Liver (tissue), 8 donors: ENCODE measurements at regions not wholly inside any gene's neighbourhood (a gene's known extent, or its start where the extent isn't known, plus 50 kb on each side); places are given as distances from the start of the nearest gene placed in this dataset.

Experiments used
- DNase-seq: peaks from one replicate; pipeline ENCODE4 v3.0.0-alpha.2; 2017; ENCODE audit warnings: low spot score
- H3K27ac ChIP-seq, 2 donors: one replicate each; pipeline ENCODE4 v1.7.0; 2013; ENCODE audit warnings: inconsistent platforms in 2 of 2, low read length in 2 of 2, control low read depth in 1 of 2, low read depth in 1 of 2, mild to moderate bottlenecking in 1 of 2
- H3K27me3 ChIP-seq, 4 donors: one replicate each; pipeline versions ENCODE4 v1.6.1 to v1.7.0; 2013; ENCODE audit warnings: low read length in 3 of 4, inconsistent platforms in 1 of 4, mild to moderate bottlenecking in 1 of 4, moderate library complexity in 1 of 4; ENCODE audit not compliant: control insufficient read depth in 4 of 4, insufficient read depth in 4 of 4
- H3K36me3 ChIP-seq, 4 donors: one replicate each; pipeline versions ENCODE4 v1.6.1 to v1.7.0; 2013; ENCODE audit warnings: low read length in 3 of 4, mild to moderate bottlenecking in 3 of 4, low read depth in 1 of 4, moderate library complexity in 1 of 4; ENCODE audit not compliant: control insufficient read depth in 4 of 4, insufficient read depth in 3 of 4
- H3K4me1 ChIP-seq, 4 donors: one replicate each; pipeline versions ENCODE4 v1.6.1 to v1.7.0; 2013; ENCODE audit warnings: low read length in 3 of 4, mild to moderate bottlenecking in 3 of 4, moderate library complexity in 1 of 4; ENCODE audit not compliant: control insufficient read depth in 4 of 4, insufficient read depth in 4 of 4
- H3K4me3 ChIP-seq, 3 donors: one replicate each; pipeline versions ENCODE4 v1.6.1 to v1.7.0; 2013; ENCODE audit warnings: low read length in 3 of 3, control low read depth in 1 of 3, low read depth in 1 of 3, mild to moderate bottlenecking in 1 of 3
- H3K9ac ChIP-seq, 2 donors: one replicate each; pipeline ENCODE4 v1.7.0; 2013; ENCODE audit warnings: low read length in 2 of 2, mild to moderate bottlenecking in 2 of 2, moderate library complexity in 2 of 2, control low read depth in 1 of 2, low read depth in 1 of 2
- H3K9me3 ChIP-seq, 4 donors: one replicate each; pipeline versions ENCODE4 v1.6.1 to v1.7.0; 2013; ENCODE audit warnings: low read length in 3 of 4; ENCODE audit not compliant: control insufficient read depth in 4 of 4
- ATF3 ChIP-seq: IDR thresholded peaks from 2 replicates; pipeline ENCODE4 v1.6.1; 2016; ENCODE audit warnings: antibody characterized with exemption
- CTCF ChIP-seq: fragments of 150-350 bp; IDR thresholded peaks from 2 replicates; pipeline ENCODE4 v1.5.1; 2017; ENCODE audit warnings: improper control_type of control experiment, low read depth, low read length; ENCODE audit not compliant: missing input control
- EGR1 ChIP-seq, 2 donors: IDR thresholded peaks; 2 replicates each; pipeline ENCODE4 v1.6.1; 2016 to 2018; ENCODE audit warnings: antibody characterized with exemption in 2 of 2, low read depth in 2 of 2
- FOXA1 ChIP-seq: IDR thresholded peaks from 2 replicates; pipeline ENCODE4 v1.6.1; 2016; ENCODE audit warnings: antibody characterized with exemption
- FOXA2 ChIP-seq: IDR thresholded peaks from 2 replicates; pipeline ENCODE4 v1.6.1; 2016; ENCODE audit warnings: antibody characterized with exemption
- GABPA ChIP-seq, 2 donors: IDR thresholded peaks in 1 of 2; conservative IDR thresholded peaks in 1 of 2; 2 replicates each; pipeline ENCODE4 v1.6.1; 2016; ENCODE audit warnings: antibody characterized with exemption in 2 of 2, mild to moderate bottlenecking in 1 of 2, moderate library complexity in 1 of 2
- HNF4A ChIP-seq, 2 donors: conservative IDR thresholded peaks; 2 replicates each; pipeline ENCODE4 v1.6.1; 2016; ENCODE audit warnings: antibody characterized with exemption in 2 of 2, mild to moderate bottlenecking in 2 of 2
- HNF4G ChIP-seq: IDR thresholded peaks from 2 replicates; pipeline ENCODE4 v1.6.1; 2016; ENCODE audit warnings: antibody characterized with exemption
- JUND ChIP-seq, 2 donors: IDR thresholded peaks; 2 replicates each; pipeline ENCODE4 v1.6.1; 2016; ENCODE audit warnings: antibody characterized with exemption in 2 of 2
- MAX ChIP-seq: IDR thresholded peaks from 2 replicates; pipeline ENCODE4 v1.6.1; 2016; ENCODE audit warnings: antibody characterized with exemption
- NR2F2 ChIP-seq: IDR thresholded peaks from 2 replicates; pipeline ENCODE4 v1.6.1; 2016; ENCODE audit warnings: antibody characterized with exemption
- RAD21 ChIP-seq, 2 donors: IDR thresholded peaks; 2 replicates each; pipeline ENCODE4 v1.6.1; 2016; ENCODE audit warnings: antibody characterized with exemption in 2 of 2, mild to moderate bottlenecking in 2 of 2
- REST ChIP-seq: IDR thresholded peaks from 2 replicates; pipeline ENCODE4 v1.6.1; 2016; ENCODE audit warnings: antibody characterized with exemption, mild to moderate bottlenecking
- RXRA ChIP-seq, 2 donors: IDR thresholded peaks; 2 replicates each; pipeline ENCODE4 v1.6.1; 2017 to 2018; ENCODE audit warnings: antibody characterized with exemption in 2 of 2, mild to moderate bottlenecking in 1 of 2
- SP1 ChIP-seq: IDR thresholded peaks from 2 replicates; pipeline ENCODE4 v1.6.1; 2018; ENCODE audit warnings: antibody characterized with exemption, mild to moderate bottlenecking
- TAF1 ChIP-seq: conservative IDR thresholded peaks from 2 replicates; pipeline ENCODE4 v1.6.1; 2016; ENCODE audit warnings: antibody characterized with exemption, mild to moderate bottlenecking
- YY1 ChIP-seq: IDR thresholded peaks from 2 replicates; pipeline ENCODE4 v1.6.1; 2016; ENCODE audit warnings: antibody characterized with exemption, mild to moderate bottlenecking
- ZBTB33 ChIP-seq: IDR thresholded peaks from 2 replicates; pipeline ENCODE4 v1.6.1; 2016; ENCODE audit warnings: antibody characterized with exemption
- WGBS: extraction: QIAGEN DNeasy Blood & Tissue Kit; methylation state at CpG from one replicate; pipeline ENCODE4 v1.1.7; 2013; 5-methylcytosine and 5-hydroxymethylcytosine counted together
- donor health status: healthy.
- donor health status: healthy.
- donor health status: healthy.
- donor health status: healthy.
- donor health status: healthy.

- H3K36me3 ChIP-seq, result no peaks in the 10 kb centered on the region
- no peaks in the 10 kb centered on the region for H3K27me3 ChIP-seq
- DNase-seq, result no peak
- H3K4me1 ChIP-seq, result no peaks in the 10 kb centered on the region
- H3K9me3 ChIP-seq, result no peaks in the 10 kb centered on the region
- TF ChIP-seq FOXA2 (no peak), CTCF (no peak), ZBTB33 (no peak), FOXA1 (no peak), EGR1 (IDR thresholded peaks at IDR 0.05; ENCODE audit: low read depth in 2 of 2) (no peak), YY1 (no peak), GABPA (IDR thresholded peaks at IDR 0.05 in 1 of 2, conservative IDR thresholded peaks at IDR 0.05 in 1 of 2) (no peak), RAD21 (IDR thresholded peaks at IDR 0.05) (no peak), SP1 (no peak), MAX (no peak), TAF1 (no peak), HNF4G (no peak), JUND (IDR thresholded peaks at IDR 0.05) (no peak), ATF3 (no peak)
- H3K9ac ChIP-seq, result no peak overlapping the region
- H3K4me3 ChIP-seq, result no peak overlapping the region
- H3K27ac ChIP-seq, result no peak overlapping the region
Measured at GRCh38 chrX:99010957-99011356, 1399.1 kb downstream of the PCDH19 start.

GRCh38 chrX:99001286-99001685 is 1408.8 kb downstream of the PCDH19 start:
- no peak for DNase-seq
- no peaks in the 10 kb centered on the region for H3K9me3 ChIP-seq
- H3K27ac ChIP-seq, result no peak overlapping the region
- no peak overlapping the region for H3K9ac ChIP-seq
- H3K27me3 ChIP-seq, result no peaks in the 10 kb centered on the region
- WGBS, result 67% methylated on average over 1 of the region's 1 CpG
- H3K36me3 ChIP-seq, result no peaks in the 10 kb centered on the region
- H3K4me1 ChIP-seq, result no peaks in the 10 kb centered on the region
- TF ChIP-seq GABPA (IDR thresholded peaks at IDR 0.05 in 1 of 2, conservative IDR thresholded peaks at IDR 0.05 in 1 of 2) (no peak), NR2F2 (no peak), FOXA2 (no peak), FOXA1 (no peak), EGR1 (IDR thresholded peaks at IDR 0.05; ENCODE audit: low read depth in 2 of 2) (no peak), MAX (no peak), YY1 (no peak), JUND (IDR thresholded peaks at IDR 0.05) (no peak), ZBTB33 (no peak), HNF4G (no peak), TAF1 (no peak), RAD21 (IDR thresholded peaks at IDR 0.05) (no peak), ATF3 (no peak), CTCF (no peak), HNF4A (conservative IDR thresholded peaks at IDR 0.05) (no peak), RXRA (IDR thresholded peaks at IDR 0.05) (no peak), SP1 (no peak), REST (no peak)
- H3K4me3 ChIP-seq, result no peak overlapping the region
